ENCODE measurements at regions not wholly inside any gene's neighbourhood (a gene's known extent, or its start where the extent isn't known, plus 50 kb on each side); places are given as distances from the start of the nearest gene placed in this dataset.

DNA sequence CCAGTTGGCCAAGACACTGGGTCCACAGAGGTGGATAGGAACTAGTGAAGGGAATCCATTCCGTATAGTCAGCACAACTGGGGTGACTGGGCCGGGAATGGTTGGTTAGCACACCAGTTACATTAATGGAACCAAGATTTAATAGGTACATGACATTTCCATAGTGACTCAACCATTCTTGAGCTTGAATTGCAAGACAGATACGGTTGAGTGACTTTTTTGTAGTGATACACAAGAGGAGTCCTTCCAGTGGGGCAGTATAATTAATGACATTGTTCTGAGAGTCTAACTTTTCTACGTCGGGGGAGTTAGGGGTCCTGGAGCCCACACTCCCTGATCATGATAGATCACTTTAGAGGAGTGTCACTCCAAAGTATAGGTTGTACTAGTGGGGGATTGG, 211.6 kb upstream of the CXCL13 start:
- Histone ChIP-seq H3K27ac (replicated peaks) (no peak overlapping the region), H3K4me3 (replicated peaks; ENCODE audit: insufficient read depth, low read length) (no peak overlapping the region), H3K27me3 (ENCODE audit: insufficient read depth, poor library complexity, severe bottlenecking) (no peaks in the 10 kb centered on the region)
- no peak for TF ChIP-seq SPI1 (IDR thresholded peaks at IDR 0.05; ENCODE audit: borderline replicate concordance, low read depth)
- no peak for TF ChIP-seq GABPA (IDR thresholded peaks at IDR 0.05; ENCODE audit: low read depth)
- TF ChIP-seq REST (IDR thresholded peaks at IDR 0.05; ENCODE audit: insufficient replicate concordance, low read depth) = no peak
- TF ChIP-seq, protein P1, sequence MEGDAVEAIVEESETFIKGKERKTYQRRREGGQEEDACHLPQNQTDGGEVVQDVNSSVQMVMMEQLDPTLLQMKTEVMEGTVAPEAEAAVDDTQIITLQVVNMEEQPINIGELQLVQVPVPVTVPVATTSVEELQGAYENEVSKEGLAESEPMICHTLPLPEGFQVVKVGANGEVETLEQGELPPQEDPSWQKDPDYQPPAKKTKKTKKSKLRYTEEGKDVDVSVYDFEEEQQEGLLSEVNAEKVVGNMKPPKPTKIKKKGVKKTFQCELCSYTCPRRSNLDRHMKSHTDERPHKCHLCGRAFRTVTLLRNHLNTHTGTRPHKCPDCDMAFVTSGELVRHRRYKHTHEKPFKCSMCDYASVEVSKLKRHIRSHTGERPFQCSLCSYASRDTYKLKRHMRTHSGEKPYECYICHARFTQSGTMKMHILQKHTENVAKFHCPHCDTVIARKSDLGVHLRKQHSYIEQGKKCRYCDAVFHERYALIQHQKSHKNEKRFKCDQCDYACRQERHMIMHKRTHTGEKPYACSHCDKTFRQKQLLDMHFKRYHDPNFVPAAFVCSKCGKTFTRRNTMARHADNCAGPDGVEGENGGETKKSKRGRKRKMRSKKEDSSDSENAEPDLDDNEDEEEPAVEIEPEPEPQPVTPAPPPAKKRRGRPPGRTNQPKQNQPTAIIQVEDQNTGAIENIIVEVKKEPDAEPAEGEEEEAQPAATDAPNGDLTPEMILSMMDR (IDR thresholded peaks at IDR 0.05; ENCODE audit: insufficient read depth, low read length) = no peak
- TF ChIP-seq POLR2AphosphoS5 (IDR thresholded peaks at IDR 0.05; ENCODE audit: low read depth) = no peak
- no peak for DNase-seq (ENCODE audit: low read depth in 1 of 2, low spot score in 1 of 2)

- no peaks in the 10 kb centered on the region for H3K27me3 ChIP-seq (ENCODE audit: insufficient read depth, poor library complexity, severe bottlenecking)
- no peak overlapping the region for H3K4me3 ChIP-seq (replicated peaks; ENCODE audit: insufficient read depth, low read length)
- TF ChIP-seq GABPA (IDR thresholded peaks at IDR 0.05; ENCODE audit: low read depth) = no peak
- TF ChIP-seq, protein P1 (IDR thresholded peaks at IDR 0.05; ENCODE audit: insufficient read depth, low read length) = no peak
- H3K27ac ChIP-seq (replicated peaks) = no peak overlapping the region
- DNase-seq (ENCODE audit: low read depth in 1 of 2, low spot score in 1 of 2) = no peak
Observed at GRCh38 chr4:77395481-77395880, 210.1 kb upstream of the CXCL13 start.

- TF ChIP-seq REST (IDR thresholded peaks at IDR 0.05; ENCODE audit: insufficient replicate concordance, low read depth) (no peak), SPI1 (IDR thresholded peaks at IDR 0.05; ENCODE audit: borderline replicate concordance, low read depth) (no peak), POLR2AphosphoS5 (IDR thresholded peaks at IDR 0.05; ENCODE audit: low read depth) (no peak), GABPA (IDR thresholded peaks at IDR 0.05; ENCODE audit: low read depth) (no peak)
- TF ChIP-seq, protein P1 (IDR thresholded peaks at IDR 0.05; ENCODE audit: insufficient read depth, low read length) = no peak
- DNase-seq (ENCODE audit: low read depth in 1 of 2, low spot score in 1 of 2) = no peak
- Histone ChIP-seq H3K27ac (replicated peaks) (no peak overlapping the region), H3K27me3 (ENCODE audit: insufficient read depth, poor library complexity, severe bottlenecking) (no peaks in the 10 kb centered on the region), H3K4me3 (replicated peaks; ENCODE audit: insufficient read depth, low read length) (no peak overlapping the region)
Observed at GRCh38 chr4:77398256-77398655, 207.4 kb upstream of the CXCL13 start.

GRCh38 chr4:77399831-77400230, 205.8 kb upstream of the CXCL13 start:
- no peak for DNase-seq (ENCODE audit: low read depth in 1 of 2, low spot score in 1 of 2)
- H3K27ac ChIP-seq (replicated peaks) = no peak overlapping the region
- TF ChIP-seq SPI1 (IDR thresholded peaks at IDR 0.05; ENCODE audit: borderline replicate concordance, low read depth) (no peak), REST (IDR thresholded peaks at IDR 0.05; ENCODE audit: insufficient replicate concordance, low read depth) (no peak), POLR2AphosphoS5 (IDR thresholded peaks at IDR 0.05; ENCODE audit: low read depth) (no peak), GABPA (IDR thresholded peaks at IDR 0.05; ENCODE audit: low read depth) (no peak)
- TF ChIP-seq, protein P1 (IDR thresholded peaks at IDR 0.05; ENCODE audit: insufficient read depth, low read length) = no peak
- peaks cover 2% of the 10 kb centered on the region for H3K27me3 ChIP-seq (ENCODE audit: insufficient read depth, poor library complexity, severe bottlenecking)
- H3K4me3 ChIP-seq (replicated peaks; ENCODE audit: insufficient read depth, low read length) = no peak overlapping the region
